ENCODE measurements at regions not wholly inside any gene's neighbourhood (a gene's known extent, or its start where the extent isn't known, plus 50 kb on each side); places are given as distances from the start of the nearest gene placed in this dataset.

DNA sequence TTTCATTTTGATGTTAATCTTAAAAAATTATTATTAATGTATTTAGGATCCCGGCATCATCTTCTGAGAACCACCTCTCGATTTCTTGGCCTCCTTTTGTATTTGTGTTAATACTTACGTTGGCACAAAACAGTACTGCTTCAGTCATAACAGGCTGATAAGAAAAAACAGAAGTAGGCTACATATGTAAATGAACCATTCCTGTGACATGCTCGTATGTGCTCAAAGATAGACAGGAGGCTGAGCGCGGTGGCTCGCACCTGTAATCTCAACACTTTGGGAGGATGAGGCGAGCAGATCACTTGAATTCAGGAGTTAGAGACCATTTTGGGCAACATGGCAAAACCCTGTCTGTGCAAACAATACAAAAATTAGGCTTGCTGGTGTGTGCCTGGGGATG lies 109.4 kb upstream of the H2AZ1 start:
- TF ChIP-seq, protein P1, sequence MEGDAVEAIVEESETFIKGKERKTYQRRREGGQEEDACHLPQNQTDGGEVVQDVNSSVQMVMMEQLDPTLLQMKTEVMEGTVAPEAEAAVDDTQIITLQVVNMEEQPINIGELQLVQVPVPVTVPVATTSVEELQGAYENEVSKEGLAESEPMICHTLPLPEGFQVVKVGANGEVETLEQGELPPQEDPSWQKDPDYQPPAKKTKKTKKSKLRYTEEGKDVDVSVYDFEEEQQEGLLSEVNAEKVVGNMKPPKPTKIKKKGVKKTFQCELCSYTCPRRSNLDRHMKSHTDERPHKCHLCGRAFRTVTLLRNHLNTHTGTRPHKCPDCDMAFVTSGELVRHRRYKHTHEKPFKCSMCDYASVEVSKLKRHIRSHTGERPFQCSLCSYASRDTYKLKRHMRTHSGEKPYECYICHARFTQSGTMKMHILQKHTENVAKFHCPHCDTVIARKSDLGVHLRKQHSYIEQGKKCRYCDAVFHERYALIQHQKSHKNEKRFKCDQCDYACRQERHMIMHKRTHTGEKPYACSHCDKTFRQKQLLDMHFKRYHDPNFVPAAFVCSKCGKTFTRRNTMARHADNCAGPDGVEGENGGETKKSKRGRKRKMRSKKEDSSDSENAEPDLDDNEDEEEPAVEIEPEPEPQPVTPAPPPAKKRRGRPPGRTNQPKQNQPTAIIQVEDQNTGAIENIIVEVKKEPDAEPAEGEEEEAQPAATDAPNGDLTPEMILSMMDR (tag by site-specific recombination; IDR thresholded peaks at IDR 0.05) = no peak
- TF ChIP-seq, protein P2, sequence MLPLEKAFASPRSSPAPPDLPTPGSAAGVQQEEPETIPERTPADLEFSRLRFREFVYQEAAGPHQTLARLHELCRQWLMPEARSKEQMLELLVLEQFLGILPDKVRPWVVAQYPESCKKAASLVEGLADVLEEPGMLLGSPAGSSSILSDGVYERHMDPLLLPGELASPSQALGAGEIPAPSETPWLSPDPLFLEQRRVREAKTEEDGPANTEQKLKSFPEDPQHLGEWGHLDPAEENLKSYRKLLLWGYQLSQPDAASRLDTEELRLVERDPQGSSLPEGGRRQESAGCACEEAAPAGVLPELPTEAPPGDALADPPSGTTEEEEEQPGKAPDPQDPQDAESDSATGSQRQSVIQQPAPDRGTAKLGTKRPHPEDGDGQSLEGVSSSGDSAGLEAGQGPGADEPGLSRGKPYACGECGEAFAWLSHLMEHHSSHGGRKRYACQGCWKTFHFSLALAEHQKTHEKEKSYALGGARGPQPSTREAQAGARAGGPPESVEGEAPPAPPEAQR (tag by site-specific recombination; IDR thresholded peaks at IDR 0.05) = no peak
- TF ChIP-seq, protein P3, sequence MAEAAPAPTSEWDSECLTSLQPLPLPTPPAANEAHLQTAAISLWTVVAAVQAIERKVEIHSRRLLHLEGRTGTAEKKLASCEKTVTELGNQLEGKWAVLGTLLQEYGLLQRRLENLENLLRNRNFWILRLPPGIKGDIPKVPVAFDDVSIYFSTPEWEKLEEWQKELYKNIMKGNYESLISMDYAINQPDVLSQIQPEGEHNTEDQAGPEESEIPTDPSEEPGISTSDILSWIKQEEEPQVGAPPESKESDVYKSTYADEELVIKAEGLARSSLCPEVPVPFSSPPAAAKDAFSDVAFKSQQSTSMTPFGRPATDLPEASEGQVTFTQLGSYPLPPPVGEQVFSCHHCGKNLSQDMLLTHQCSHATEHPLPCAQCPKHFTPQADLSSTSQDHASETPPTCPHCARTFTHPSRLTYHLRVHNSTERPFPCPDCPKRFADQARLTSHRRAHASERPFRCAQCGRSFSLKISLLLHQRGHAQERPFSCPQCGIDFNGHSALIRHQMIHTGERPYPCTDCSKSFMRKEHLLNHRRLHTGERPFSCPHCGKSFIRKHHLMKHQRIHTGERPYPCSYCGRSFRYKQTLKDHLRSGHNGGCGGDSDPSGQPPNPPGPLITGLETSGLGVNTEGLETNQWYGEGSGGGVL (tag by site-specific recombination; IDR thresholded peaks at IDR 0.05) = no peak
- TF ChIP-seq, protein P4, sequence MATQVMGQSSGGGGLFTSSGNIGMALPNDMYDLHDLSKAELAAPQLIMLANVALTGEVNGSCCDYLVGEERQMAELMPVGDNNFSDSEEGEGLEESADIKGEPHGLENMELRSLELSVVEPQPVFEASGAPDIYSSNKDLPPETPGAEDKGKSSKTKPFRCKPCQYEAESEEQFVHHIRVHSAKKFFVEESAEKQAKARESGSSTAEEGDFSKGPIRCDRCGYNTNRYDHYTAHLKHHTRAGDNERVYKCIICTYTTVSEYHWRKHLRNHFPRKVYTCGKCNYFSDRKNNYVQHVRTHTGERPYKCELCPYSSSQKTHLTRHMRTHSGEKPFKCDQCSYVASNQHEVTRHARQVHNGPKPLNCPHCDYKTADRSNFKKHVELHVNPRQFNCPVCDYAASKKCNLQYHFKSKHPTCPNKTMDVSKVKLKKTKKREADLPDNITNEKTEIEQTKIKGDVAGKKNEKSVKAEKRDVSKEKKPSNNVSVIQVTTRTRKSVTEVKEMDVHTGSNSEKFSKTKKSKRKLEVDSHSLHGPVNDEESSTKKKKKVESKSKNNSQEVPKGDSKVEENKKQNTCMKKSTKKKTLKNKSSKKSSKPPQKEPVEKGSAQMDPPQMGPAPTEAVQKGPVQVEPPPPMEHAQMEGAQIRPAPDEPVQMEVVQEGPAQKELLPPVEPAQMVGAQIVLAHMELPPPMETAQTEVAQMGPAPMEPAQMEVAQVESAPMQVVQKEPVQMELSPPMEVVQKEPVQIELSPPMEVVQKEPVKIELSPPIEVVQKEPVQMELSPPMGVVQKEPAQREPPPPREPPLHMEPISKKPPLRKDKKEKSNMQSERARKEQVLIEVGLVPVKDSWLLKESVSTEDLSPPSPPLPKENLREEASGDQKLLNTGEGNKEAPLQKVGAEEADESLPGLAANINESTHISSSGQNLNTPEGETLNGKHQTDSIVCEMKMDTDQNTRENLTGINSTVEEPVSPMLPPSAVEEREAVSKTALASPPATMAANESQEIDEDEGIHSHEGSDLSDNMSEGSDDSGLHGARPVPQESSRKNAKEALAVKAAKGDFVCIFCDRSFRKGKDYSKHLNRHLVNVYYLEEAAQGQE (tag by site-specific recombination; IDR thresholded peaks at IDR 0.05) = no peak
- TF ChIP-seq ZNF658 (tag by site-specific recombination; IDR thresholded peaks at IDR 0.05) = no peak

Measured in HEK293 (cell line).